A673 (cell line): ENCODE measurements at regions not wholly inside any gene's neighbourhood (a gene's known extent, or its start where the extent isn't known, plus 50 kb on each side); places are given as distances from the start of the nearest gene placed in this dataset.

Experiments
- CTCF ChIP-seq: fragments of 300-800, 200-600 bp; sonication (generic); conservative IDR thresholded peaks from 2 replicates; pipeline ENCODE4 v1.5.1; 2017; ENCODE audit warnings: low read depth, mild to moderate bottlenecking, antibody characterized with exemption, low read length, moderate library complexity, mixed read lengths
- EZH2 ChIP-seq: fragments of 200-600 bp; sonication (generic); IDR thresholded peaks from 2 replicates; pipeline ENCODE4 v1.6.1; 2017; ENCODE audit warnings: borderline replicate concordance, low read depth, mild to moderate bottlenecking, mixed read lengths, antibody characterized with exemption, low read length; ENCODE audit not compliant: poor library complexity, severe bottlenecking

- no peak for TF ChIP-seq CTCF
- no peak for TF ChIP-seq EZH2
Measured at GRCh38 chr5:163190283-163190682, 247.1 kb upstream of the CCNG1 start.
